HFFc6 (cell line): ENCODE measurements at regions not wholly inside any gene's neighbourhood (a gene's known extent, or its start where the extent isn't known, plus 50 kb on each side); places are given as distances from the start of the nearest gene placed in this dataset.
"Not testable (repeated sequence)": the region's sequence is repeated elsewhere in the genome, so short reads cannot be mapped to it uniquely, and the experiment has no call there.

Experiments used
- DNase-seq: peaks from one replicate; pipeline ENCODE4 v3.0.0-alpha.2; 2018
- H3K27ac Mint-ChIP-seq: 2 replicates; pipeline ENCODE4 v1.8.0; 2020; ENCODE audit warnings: mild to moderate bottlenecking, mixed read lengths
- H3K27me3 Mint-ChIP-seq: 2 replicates; pipeline ENCODE4 v1.8.0; 2021; ENCODE audit warnings: mild to moderate bottlenecking, moderate library complexity, mixed read lengths; ENCODE audit not compliant: insufficient read depth
- H3K36me3 Mint-ChIP-seq: 2 replicates; pipeline ENCODE4 v1.8.0; 2021; ENCODE audit warnings: low read depth, mixed read lengths
- H3K4me1 Mint-ChIP-seq: 2 replicates; pipeline ENCODE4 v1.8.0; 2020; ENCODE audit warnings: low read depth, mixed read lengths
- H3K4me3 Mint-ChIP-seq: 2 replicates; pipeline ENCODE4 v1.8.0; 2020; ENCODE audit warnings: mild to moderate bottlenecking, moderate library complexity, mixed read lengths
- H3K9me3 Mint-ChIP-seq: 2 replicates; pipeline ENCODE4 v1.8.0; 2020; ENCODE audit warnings: mild to moderate bottlenecking, mixed read lengths
- CTCF ChIP-seq: fragments of 200-600 bp; sonication (generic); IDR thresholded peaks from 2 replicates; pipeline ENCODE4 v1.5.0; 2021; ENCODE audit warnings: antibody characterized with exemption, mild to moderate bottlenecking

GRCh38 chr1:173362543-173362942 lies 114.6 kb upstream of the PRDX6 start:
- H3K9me3 Mint-ChIP-seq: peaks cover under 1% of the 10 kb centered on the region; the same call in 1 of the 2 replicates

GRCh38 chr1:173364827-173365226 lies 112.3 kb upstream of the PRDX6 start:
- H3K36me3 Mint-ChIP-seq: peaks cover 15% of the 10 kb centered on the region; the same call in 1 of the 2 replicates
- peaks cover 10% of the 10 kb centered on the region; the same call in 1 of the 2 replicates for H3K9me3 Mint-ChIP-seq
- no peaks in the 10 kb centered on the region for H3K4me1 Mint-ChIP-seq
- no peak for TF ChIP-seq CTCF
- DNase-seq: no peak
- H3K27ac Mint-ChIP-seq: no peak overlapping the region
- no peaks in the 10 kb centered on the region; the same call in 1 of the 2 replicates for H3K27me3 Mint-ChIP-seq
- no peak overlapping the region for H3K4me3 Mint-ChIP-seq

More at GRCh38 chr1:173362543-173362942, 114.6 kb upstream of the PRDX6 start:
- H3K4me1 Mint-ChIP-seq: no peaks in the 10 kb centered on the region
- H3K27ac Mint-ChIP-seq: no peak overlapping the region
- H3K36me3 Mint-ChIP-seq: no peaks in the 10 kb centered on the region
- TF ChIP-seq CTCF: no peak
- no peak for DNase-seq
- no peaks in the 10 kb centered on the region for H3K27me3 Mint-ChIP-seq
- H3K4me3 Mint-ChIP-seq: no peak overlapping the region

- Mint-ChIP-seq H3K4me1 (peaks cover 4% of the 10 kb centered on the region), H3K4me3 (no peak overlapping the region), H3K27me3 (no peaks in the 10 kb centered on the region; the same call in 1 of the 2 replicates), H3K27ac (no peak overlapping the region), H3K9me3 (peaks cover 10% of the 10 kb centered on the region; the same call in 1 of the 2 replicates), H3K36me3 (peaks cover 15% of the 10 kb centered on the region; the same call in 1 of the 2 replicates)
- no peak for DNase-seq
- TF ChIP-seq CTCF: no peak
These were observed 111.8 kb upstream of the PRDX6 start for GRCh38 chr1:173365341-173365740.

- peaks cover 14% of the 10 kb centered on the region for H3K4me1 Mint-ChIP-seq
- H3K27me3 Mint-ChIP-seq: no peaks in the 10 kb centered on the region; the same call in 1 of the 2 replicates
- H3K36me3 Mint-ChIP-seq: peaks cover 15% of the 10 kb centered on the region; the same call in 1 of the 2 replicates
- no peak for TF ChIP-seq CTCF
- H3K27ac Mint-ChIP-seq: no peak overlapping the region
- no peak overlapping the region for H3K4me3 Mint-ChIP-seq
- H3K9me3 Mint-ChIP-seq: peaks cover 10% of the 10 kb centered on the region; the same call in 1 of the 2 replicates
- DNase-seq: no peak
These were observed 110.0 kb upstream of the PRDX6 start for GRCh38 chr1:173367136-173367535.

GRCh38 chr1:173370586-173370985 lies 106.5 kb upstream of the PRDX6 start:
- Mint-ChIP-seq H3K36me3 (peaks cover 32% of the 10 kb centered on the region), H3K4me1 (peaks cover 14% of the 10 kb centered on the region), H3K9me3 (peaks cover 19% of the 10 kb centered on the region)
- DNase-seq: peak; percentile 7
- H3K27me3 Mint-ChIP-seq, H3K27ac Mint-ChIP-seq, H3K4me3 Mint-ChIP-seq: not testable (repeated sequence)

- peaks cover 23% of the 10 kb centered on the region for H3K9me3 Mint-ChIP-seq
- not testable (repeated sequence) for H3K27me3 Mint-ChIP-seq, H3K4me3 Mint-ChIP-seq, H3K27ac Mint-ChIP-seq, DNase-seq, H3K4me1 Mint-ChIP-seq
- peaks cover 34% of the 10 kb centered on the region for H3K36me3 Mint-ChIP-seq
These were observed 101.1 kb upstream of the PRDX6 start for GRCh38 chr1:173376065-173376464.

- TF ChIP-seq CTCF: no peak
- H3K4me1 Mint-ChIP-seq: no peaks in the 10 kb centered on the region
- peaks cover 23% of the 10 kb centered on the region for H3K9me3 Mint-ChIP-seq
- no peak overlapping the region for H3K27ac Mint-ChIP-seq
- no peak for DNase-seq
- H3K4me3 Mint-ChIP-seq: no peak overlapping the region
- peaks cover 34% of the 10 kb centered on the region for H3K36me3 Mint-ChIP-seq
- peaks cover 3% of the 10 kb centered on the region; the same call in 1 of the 2 replicates for H3K27me3 Mint-ChIP-seq
These were observed 99.9 kb upstream of the PRDX6 start for GRCh38 chr1:173377266-173377665.
